Body of pancreas (tissue), 4 donors: ENCODE measurements at regions not wholly inside any gene's neighbourhood (a gene's known extent, or its start where the extent isn't known, plus 50 kb on each side); places are given as distances from the start of the nearest gene placed in this dataset.
A peak's percentile ranks its signal among the peaks of the same experiment; 100 is the strongest.

ENCODE experiments used
- ATAC-seq: fragments of 150-250 bp; one replicate; pipeline ENCODE4 v1.9.1; 2016
- DNase-seq, 4 donors: peaks; one replicate each; pipeline ENCODE4 v3.0.0-alpha.2; 2019
- H3K27ac ChIP-seq, 4 donors: fragments of 200-600 bp; sonication (generic); 1 replicate in 3 of 4; 2 replicates in 1 of 4; pipeline versions ENCODE4 v1.5.1 to v1.6.1; 2016 to 2019; ENCODE audit warnings: mild to moderate bottlenecking in 1 of 4, mixed read lengths in 1 of 4, moderate library complexity in 1 of 4
- H3K27me3 ChIP-seq, 2 donors: fragments of 200-600 bp; sonication (generic); one replicate each; pipeline ENCODE4 v1.6.0; 2016; ENCODE audit warnings: mild to moderate bottlenecking in 1 of 2
- H3K36me3 ChIP-seq, 2 donors: fragments of 200-600 bp; sonication (generic); replicated peaks in 1 of 2; 2 replicates each; pipeline ENCODE4 v1.5.1; 2016; ENCODE audit warnings: low read depth in 2 of 2; ENCODE audit not compliant: insufficient read depth in 1 of 2
- H3K4me1 ChIP-seq: fragments of 200-600 bp; sonication (generic); one replicate; pipeline ENCODE4 v1.6.0; 2016
- H3K4me3 ChIP-seq, 2 donors: fragments of 200-600 bp; sonication (generic); 1 replicate in 1 of 2; 2 replicates in 1 of 2; pipeline ENCODE4 v1.5.1; 2016 to 2019
- H3K9me3 ChIP-seq, 3 donors: fragments of 200-600 bp; sonication (generic); 1 replicate in 2 of 3; 2 replicates in 1 of 3; pipeline ENCODE4 v1.5.1; 2016
- POLR2A ChIP-seq, 3 donors: fragments of 450-650 bp; IDR thresholded peaks; one replicate each; pipeline ENCODE4 v1.6.1; 2016; ENCODE audit warnings: antibody characterized with exemption in 3 of 3, mild to moderate bottlenecking in 2 of 3
- WGBS, 2 donors: methylation state at CpG; one replicate each; pipeline ENCODE4 v1.1.5; 2017; 5-methylcytosine and 5-hydroxymethylcytosine counted together
- intact Hi-C: fragments of 100-400 bp; cut with DNase I; formaldehyde crosslinking; loops from one replicate; pipeline ENCODE4 v1.15.1; 2023
- TF ChIP-seq, protein P1 (sequence below), 7 experiments: fragments of 450-650 bp in 4 of 7; fragments of 200-600 bp in 3 of 7; sonication (generic) in 3 of 7; IDR thresholded peaks; one replicate each; pipeline ENCODE4 v1.5.1; 2016 to 2019; ENCODE audit warnings: antibody characterized with exemption in 7 of 7

DNA sequence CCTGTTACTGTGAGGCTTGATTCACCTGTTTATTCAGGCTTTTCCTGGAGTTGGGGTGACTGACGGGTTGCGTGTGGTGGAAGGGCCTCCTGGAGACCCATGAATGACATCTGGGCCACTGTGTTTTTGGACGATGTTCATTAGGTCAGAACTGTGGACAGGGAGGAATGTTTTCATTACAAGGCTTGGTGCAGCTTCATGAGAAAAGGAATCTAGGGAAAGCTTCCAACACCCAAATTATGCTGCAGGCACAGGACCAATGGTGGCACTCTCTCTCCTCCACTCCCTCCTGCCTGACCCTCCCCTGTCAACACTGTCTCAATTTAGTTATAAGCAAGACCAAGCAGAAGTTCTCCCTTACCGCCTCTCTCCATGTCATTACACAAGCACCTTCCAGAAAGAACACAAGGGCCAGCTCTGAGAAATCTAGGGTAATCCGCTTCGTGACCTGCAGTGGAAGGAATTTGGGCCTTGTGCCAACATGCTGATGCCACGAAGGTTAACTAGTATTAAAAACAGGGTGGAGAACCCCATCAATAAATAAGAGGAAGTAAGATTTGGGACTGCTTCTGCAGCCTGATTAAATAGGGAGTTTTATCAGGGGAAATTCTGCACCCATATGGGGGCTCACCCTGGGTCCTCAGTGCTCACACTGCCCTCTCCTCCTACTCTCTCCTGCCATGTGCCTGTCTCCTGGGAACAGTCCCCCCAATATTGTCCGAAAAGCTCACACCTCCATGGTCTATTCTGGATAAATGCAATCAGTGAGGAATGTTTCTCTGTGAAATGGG, 200.3 kb downstream of the KTN1 start:
- no peaks in the 10 kb centered on the region for H3K27me3 ChIP-seq
- H3K4me3 ChIP-seq, result no peak overlapping the region
- WGBS, 2 donors, result 41 to 43% methylated on average over 8 of the region's 8 CpGs
- DNase-seq, result peak; percentile 73 to 87 (median 82)
- peak overlapping the region; percentile 71 to 87 (median 80) for H3K27ac ChIP-seq
- no peaks in the 10 kb centered on the region for H3K9me3 ChIP-seq
- intact Hi-C loops, result no loop called here
- H3K4me1 ChIP-seq, result peaks cover 7% of the 10 kb centered on the region
- TF ChIP-seq POLR2A (IDR thresholded peaks at IDR 0.05), result peak in 2 of 3 donors; percentile 26 to 42
- TF ChIP-seq, protein P1, sequence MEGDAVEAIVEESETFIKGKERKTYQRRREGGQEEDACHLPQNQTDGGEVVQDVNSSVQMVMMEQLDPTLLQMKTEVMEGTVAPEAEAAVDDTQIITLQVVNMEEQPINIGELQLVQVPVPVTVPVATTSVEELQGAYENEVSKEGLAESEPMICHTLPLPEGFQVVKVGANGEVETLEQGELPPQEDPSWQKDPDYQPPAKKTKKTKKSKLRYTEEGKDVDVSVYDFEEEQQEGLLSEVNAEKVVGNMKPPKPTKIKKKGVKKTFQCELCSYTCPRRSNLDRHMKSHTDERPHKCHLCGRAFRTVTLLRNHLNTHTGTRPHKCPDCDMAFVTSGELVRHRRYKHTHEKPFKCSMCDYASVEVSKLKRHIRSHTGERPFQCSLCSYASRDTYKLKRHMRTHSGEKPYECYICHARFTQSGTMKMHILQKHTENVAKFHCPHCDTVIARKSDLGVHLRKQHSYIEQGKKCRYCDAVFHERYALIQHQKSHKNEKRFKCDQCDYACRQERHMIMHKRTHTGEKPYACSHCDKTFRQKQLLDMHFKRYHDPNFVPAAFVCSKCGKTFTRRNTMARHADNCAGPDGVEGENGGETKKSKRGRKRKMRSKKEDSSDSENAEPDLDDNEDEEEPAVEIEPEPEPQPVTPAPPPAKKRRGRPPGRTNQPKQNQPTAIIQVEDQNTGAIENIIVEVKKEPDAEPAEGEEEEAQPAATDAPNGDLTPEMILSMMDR (IDR thresholded peaks at IDR 0.05), result no peak
- ATAC-seq, result peak; percentile 88
- H3K36me3 ChIP-seq, result no peaks in the 10 kb centered on the region

DNA sequence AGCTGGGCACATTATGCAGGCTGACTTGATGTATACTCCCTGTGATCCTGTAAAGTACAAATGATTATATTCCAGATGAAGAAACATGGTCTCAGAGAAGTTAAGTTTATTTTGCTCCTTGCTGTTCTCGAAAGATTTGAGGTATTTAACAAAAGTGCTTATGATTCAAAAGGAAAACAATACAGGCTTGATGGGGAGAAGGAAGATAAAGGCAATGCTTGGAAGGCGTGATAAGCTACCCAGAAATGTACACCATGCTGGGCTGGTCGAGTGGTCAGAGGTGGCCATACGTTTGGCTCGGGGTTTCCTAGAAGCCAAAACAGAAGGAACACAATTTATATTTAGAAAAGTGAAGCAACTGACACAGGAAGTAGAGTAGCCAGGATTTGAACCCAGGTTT, 201.0 kb downstream of the KTN1 start:
- WGBS, 2 donors, result 78 to 83% methylated on average over 5 of the region's 5 CpGs
- DNase-seq (no peak), ATAC-seq (no peak)
- Histone ChIP-seq H3K4me1 (peaks cover 7% of the 10 kb centered on the region), H3K36me3 (no peaks in the 10 kb centered on the region), H3K9me3 (no peaks in the 10 kb centered on the region), H3K4me3 (no peak overlapping the region), H3K27ac (peak overlapping the region; percentile 71 to 87 (median 80)), H3K27me3 (no peaks in the 10 kb centered on the region)
- no peak for TF ChIP-seq POLR2A (IDR thresholded peaks at IDR 0.05)
- TF ChIP-seq, protein P1 (IDR thresholded peaks at IDR 0.05), result no peak
- intact Hi-C loops, result no loop called here

DNA sequence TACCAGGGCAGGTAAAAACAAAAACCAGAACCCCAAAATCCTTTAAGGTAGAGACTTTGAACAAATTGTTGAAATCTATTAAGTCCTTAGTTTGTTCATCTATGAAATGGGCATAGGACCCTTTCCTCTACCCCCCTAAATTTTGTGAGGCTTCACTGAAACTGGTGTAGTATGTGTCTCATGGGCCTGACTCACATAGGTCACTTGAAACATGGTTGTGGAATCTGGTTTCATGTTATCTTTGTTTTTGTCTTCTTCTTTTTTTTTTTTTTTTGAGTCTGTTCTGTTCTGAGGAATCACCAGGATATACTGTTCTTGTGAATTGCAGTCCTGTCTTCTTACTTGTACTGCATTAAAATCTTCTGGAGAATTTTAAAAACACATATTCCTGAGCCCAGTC, 202.2 kb downstream of the KTN1 start:
- no peak overlapping the region for H3K4me3 ChIP-seq
- DNase-seq (no peak), ATAC-seq (no peak)
- peak overlapping the region in 2 of 4 donors; percentile 75 to 86 for H3K27ac ChIP-seq
- no peaks in the 10 kb centered on the region for H3K9me3 ChIP-seq
- H3K36me3 ChIP-seq, result no peaks in the 10 kb centered on the region
- no peaks in the 10 kb centered on the region for H3K27me3 ChIP-seq
- peaks cover 7% of the 10 kb centered on the region for H3K4me1 ChIP-seq
- intact Hi-C loops, result no loop called here
- TF ChIP-seq POLR2A (IDR thresholded peaks at IDR 0.05), result no peak
- TF ChIP-seq, protein P1 (IDR thresholded peaks at IDR 0.05), result no peak

DNA sequence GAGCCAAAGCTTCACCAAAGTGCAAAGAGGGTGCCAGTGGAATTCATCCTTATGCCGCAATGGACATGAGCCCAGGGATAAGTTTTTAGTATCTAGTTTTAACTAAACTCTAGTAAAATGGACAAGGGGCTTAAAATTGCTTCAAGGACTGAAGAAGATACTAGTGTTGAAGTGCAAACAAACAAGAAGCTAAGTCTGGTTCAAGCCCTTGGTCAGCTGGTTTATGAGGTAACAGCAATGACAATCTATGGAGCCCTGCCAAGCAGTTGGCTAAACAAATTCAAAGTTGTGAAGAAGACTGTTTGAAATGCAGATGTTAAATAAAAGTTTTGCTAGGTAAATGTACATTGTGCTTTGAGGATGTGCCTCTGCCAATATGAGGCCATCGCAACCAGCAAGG, 209.4 kb downstream of the KTN1 start:
- ATAC-seq, result no peak
- no peaks in the 10 kb centered on the region for H3K9me3 ChIP-seq
- TF ChIP-seq, protein P1 (IDR thresholded peaks at IDR 0.05), result no peak
- TF ChIP-seq POLR2A (IDR thresholded peaks at IDR 0.05), result no peak
- H3K4me3 ChIP-seq, result no peak overlapping the region
- intact Hi-C loops, result no loop called here
- H3K27me3 ChIP-seq, result no peaks in the 10 kb centered on the region
- WGBS, 2 donors, result 95 to 98% methylated on average over 2 of the region's 2 CpGs
- no peak for DNase-seq
- no peaks in the 10 kb centered on the region for H3K4me1 ChIP-seq
- H3K36me3 ChIP-seq, result no peaks in the 10 kb centered on the region
- no peak overlapping the region for H3K27ac ChIP-seq
